Fibroblast of skin of abdomen (primary cell): ENCODE measurements at regions not wholly inside any gene's neighbourhood (a gene's known extent, or its start where the extent isn't known, plus 50 kb on each side); places are given as distances from the start of the nearest gene placed in this dataset.
A peak's percentile ranks its signal among the peaks of the same experiment; 100 is the strongest.
"Not testable (repeated sequence)": the region's sequence is repeated elsewhere in the genome, so short reads cannot be mapped to it uniquely, and the experiment has no call there.

Experiments used
- DNase-seq: peaks from one replicate; pipeline ENCODE4 v3.0.0-alpha.2; 2013

- not testable (repeated sequence) for DNase-seq
These were observed 270.1 kb upstream of the MME start for GRCh38 chr3:154810017-154810416.

- DNase-seq = no peak
These were observed 278.4 kb upstream of the MME start for GRCh38 chr3:154801729-154802128.

GRCh38 chr3:154799800-154800199, 280.3 kb upstream of the MME start:
- DNase-seq = no peak

GRCh38 chr3:154795582-154795981, 284.5 kb upstream of the MME start:
- peak; percentile 96 for DNase-seq

- no peak for DNase-seq
These were observed 285.2 kb upstream of the MME start for GRCh38 chr3:154794814-154795445.

GRCh38 chr3:154794391-154794790, 285.7 kb upstream of the MME start:
- no peak for DNase-seq

- DNase-seq = peak; percentile 22
These were observed 287.3 kb upstream of the MME start for GRCh38 chr3:154792828-154793227.

GRCh38 chr3:154791611-154792010, 288.5 kb upstream of the MME start:
- no peak for DNase-seq

- DNase-seq = peak; percentile 78
These were observed 293.4 kb upstream of the MME start for GRCh38 chr3:154786724-154787123.

GRCh38 chr3:154783521-154783931, 296.6 kb upstream of the MME start:
- no peak for DNase-seq

- DNase-seq = no peak
These were observed 297.1 kb upstream of the MME start for GRCh38 chr3:154783061-154783460.

GRCh38 chr3:154782151-154782550, 298.0 kb upstream of the MME start:
- DNase-seq = no peak

- DNase-seq = peak; percentile 32
These were observed 298.5 kb upstream of the MME start for GRCh38 chr3:154781595-154781994.

GRCh38 chr3:154780263-154780662, 299.9 kb upstream of the MME start:
- DNase-seq = no peak

- DNase-seq = peak; percentile 85
These were observed 300.5 kb upstream of the MME start for GRCh38 chr3:154779571-154779970.

GRCh38 chr3:154778057-154778456, 302.1 kb upstream of the MME start:
- no peak for DNase-seq

- DNase-seq = no peak
These were observed 303.4 kb upstream of the MME start for GRCh38 chr3:154776549-154777225.

- DNase-seq = no peak
These were observed 304.1 kb upstream of the MME start for GRCh38 chr3:154775821-154776548.

GRCh38 chr3:154766765-154767503, 313.2 kb upstream of the MME start:
- DNase-seq = no peak

- DNase-seq = no peak
These were observed 315.1 kb upstream of the MME start for GRCh38 chr3:154764856-154765640.

GRCh38 chr3:154762486-154762885, 317.6 kb upstream of the MME start:
- no peak for DNase-seq

- DNase-seq = peak; percentile 8
These were observed 320.2 kb upstream of the MME start for GRCh38 chr3:154759966-154760365.
